ENCODE measurements at regions not wholly inside any gene's neighbourhood (a gene's known extent, or its start where the extent isn't known, plus 50 kb on each side); places are given as distances from the start of the nearest gene placed in this dataset.

DNA sequence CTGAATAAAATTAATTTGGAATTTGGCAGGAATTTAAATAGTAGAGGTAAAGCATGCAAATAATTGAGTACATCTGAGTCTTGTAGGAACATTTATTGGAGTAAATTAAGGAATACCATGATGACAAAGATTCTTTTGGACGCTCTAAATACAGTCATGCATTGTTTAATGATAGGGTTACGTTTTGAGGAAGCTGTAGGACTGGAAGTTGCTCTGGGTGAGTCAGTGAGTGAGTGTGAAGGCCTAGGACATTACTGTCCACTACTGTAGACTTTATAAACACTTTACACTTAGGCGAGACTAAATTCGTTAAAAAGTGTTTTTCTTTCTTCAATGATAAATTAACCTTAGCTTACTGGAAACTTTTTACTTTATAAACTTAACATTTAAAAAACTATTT, 113.0 kb downstream of the FAM170A start:
- TF ChIP-seq CTCF (conservative IDR thresholded peaks at IDR 0.05; ENCODE audit: low read length): no peak
- no peak for TF ChIP-seq EZH2phosphoT487 (IDR thresholded peaks at IDR 0.05; ENCODE audit: borderline replicate concordance, low read depth, low read length)

All from OCI-LY7 (cell line).